Fibroblast of villous mesenchyme (primary cell): ENCODE measurements at regions not wholly inside any gene's neighbourhood (a gene's known extent, or its start where the extent isn't known, plus 50 kb on each side); places are given as distances from the start of the nearest gene placed in this dataset.

Experiments
- DNase-seq: peaks from one replicate; pipeline ENCODE4 v3.0.0-alpha.2; 2010; ENCODE audit warnings: low read depth
- H3K4me3 ChIP-seq: 2 replicates; pipeline ENCODE4 v1.5.1; 2011; ENCODE audit warnings: low read depth, mild to moderate bottlenecking, low read length
- CTCF ChIP-seq: IDR thresholded peaks from 2 replicates; pipeline ENCODE4 v1.5.1; 2012; ENCODE audit warnings: low read depth, mild to moderate bottlenecking, low read length; ENCODE audit not compliant: insufficient read depth

GRCh38 chr18:45482286-45482685, 133.0 kb upstream of the SLC14A2 start:
- no peak overlapping the region for H3K4me3 ChIP-seq
- DNase-seq: no peak
- TF ChIP-seq CTCF: no peak

- H3K4me3 ChIP-seq: no peak overlapping the region
- no peak for TF ChIP-seq CTCF
- DNase-seq: no peak
Observed at GRCh38 chr18:45487581-45487980, 127.7 kb upstream of the SLC14A2 start.

- no peak for DNase-seq
- TF ChIP-seq CTCF: no peak
Observed at GRCh38 chr18:45488645-45489044, 126.6 kb upstream of the SLC14A2 start.

GRCh38 chr18:45493830-45494229, 121.4 kb upstream of the SLC14A2 start:
- H3K4me3 ChIP-seq: no peak overlapping the region
- DNase-seq: no peak
- TF ChIP-seq CTCF: no peak

More at GRCh38 chr18:45488645-45489044, 126.6 kb upstream of the SLC14A2 start:
- H3K4me3 ChIP-seq: no peak overlapping the region

- no peak for DNase-seq
- H3K4me3 ChIP-seq: no peak overlapping the region
- TF ChIP-seq CTCF: no peak
Observed at GRCh38 chr18:45494811-45495210, 120.5 kb upstream of the SLC14A2 start.

GRCh38 chr18:45496741-45497140, 118.5 kb upstream of the SLC14A2 start:
- no peak for DNase-seq
- no peak for TF ChIP-seq CTCF
- no peak overlapping the region for H3K4me3 ChIP-seq

GRCh38 chr18:45497595-45498286, 117.5 kb upstream of the SLC14A2 start:
- no peak for DNase-seq
- no peak overlapping the region for H3K4me3 ChIP-seq
- TF ChIP-seq CTCF: no peak
